ENCODE measurements at regions not wholly inside any gene's neighbourhood (a gene's known extent, or its start where the extent isn't known, plus 50 kb on each side); places are given as distances from the start of the nearest gene placed in this dataset.

DNA sequence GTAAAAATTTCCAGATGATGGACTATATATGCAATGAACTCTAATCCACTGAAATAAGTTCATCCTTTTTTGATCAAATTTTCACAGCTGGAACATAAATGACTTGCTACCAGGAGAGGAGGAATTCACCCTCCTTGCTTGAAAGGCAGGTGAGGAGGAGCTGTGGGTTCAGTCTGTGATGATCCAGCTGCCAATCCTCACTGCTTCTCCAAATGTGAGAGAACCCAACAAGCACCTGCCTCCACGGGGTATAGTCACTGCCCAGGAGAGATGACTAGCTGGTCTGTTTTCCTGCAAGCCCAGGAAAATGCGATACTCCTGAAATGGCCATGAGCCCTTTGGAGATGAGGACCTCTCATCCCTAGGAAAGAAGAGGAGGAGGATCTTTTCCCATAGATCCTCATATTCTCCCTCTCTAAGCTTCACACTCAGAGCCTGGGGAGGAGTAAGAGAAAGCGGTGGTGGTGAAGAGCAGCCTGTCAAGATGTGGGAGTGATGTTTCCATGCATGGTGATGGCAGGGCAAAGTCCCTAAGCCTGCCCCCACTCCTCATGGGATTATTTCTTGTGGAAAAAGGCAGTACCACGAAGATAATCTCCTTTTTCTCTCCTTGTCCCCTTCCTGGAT, 77.9 kb upstream of the USP47 start:
- TF ChIP-seq, protein P1, sequence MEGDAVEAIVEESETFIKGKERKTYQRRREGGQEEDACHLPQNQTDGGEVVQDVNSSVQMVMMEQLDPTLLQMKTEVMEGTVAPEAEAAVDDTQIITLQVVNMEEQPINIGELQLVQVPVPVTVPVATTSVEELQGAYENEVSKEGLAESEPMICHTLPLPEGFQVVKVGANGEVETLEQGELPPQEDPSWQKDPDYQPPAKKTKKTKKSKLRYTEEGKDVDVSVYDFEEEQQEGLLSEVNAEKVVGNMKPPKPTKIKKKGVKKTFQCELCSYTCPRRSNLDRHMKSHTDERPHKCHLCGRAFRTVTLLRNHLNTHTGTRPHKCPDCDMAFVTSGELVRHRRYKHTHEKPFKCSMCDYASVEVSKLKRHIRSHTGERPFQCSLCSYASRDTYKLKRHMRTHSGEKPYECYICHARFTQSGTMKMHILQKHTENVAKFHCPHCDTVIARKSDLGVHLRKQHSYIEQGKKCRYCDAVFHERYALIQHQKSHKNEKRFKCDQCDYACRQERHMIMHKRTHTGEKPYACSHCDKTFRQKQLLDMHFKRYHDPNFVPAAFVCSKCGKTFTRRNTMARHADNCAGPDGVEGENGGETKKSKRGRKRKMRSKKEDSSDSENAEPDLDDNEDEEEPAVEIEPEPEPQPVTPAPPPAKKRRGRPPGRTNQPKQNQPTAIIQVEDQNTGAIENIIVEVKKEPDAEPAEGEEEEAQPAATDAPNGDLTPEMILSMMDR (IDR thresholded peaks at IDR 0.05) = no peak
- DNase-seq = no peak
- ATAC-seq = no peak
- 67 to 69% (median 69%) methylated on average over 4 of the region's 4 CpGs for WGBS, 3 donors
- intact Hi-C loops (cut with DNase I) = no loop called here
- Histone ChIP-seq H3K4me1 (no peaks in the 10 kb centered on the region), H3K27ac (no peak overlapping the region), H3K27me3 (ENCODE audit: insufficient read depth in 3 of 3, low read length in 2 of 3) (peaks cover 0 to 5% (median 0%) of the 10 kb centered on the region in 3 donors), H3K36me3 (ENCODE audit: insufficient read depth in 1 of 2, low read depth in 1 of 2) (no peaks in the 10 kb centered on the region), H3K9me3 (no peaks in the 10 kb centered on the region), H3K4me3 (no peak overlapping the region)

DNA sequence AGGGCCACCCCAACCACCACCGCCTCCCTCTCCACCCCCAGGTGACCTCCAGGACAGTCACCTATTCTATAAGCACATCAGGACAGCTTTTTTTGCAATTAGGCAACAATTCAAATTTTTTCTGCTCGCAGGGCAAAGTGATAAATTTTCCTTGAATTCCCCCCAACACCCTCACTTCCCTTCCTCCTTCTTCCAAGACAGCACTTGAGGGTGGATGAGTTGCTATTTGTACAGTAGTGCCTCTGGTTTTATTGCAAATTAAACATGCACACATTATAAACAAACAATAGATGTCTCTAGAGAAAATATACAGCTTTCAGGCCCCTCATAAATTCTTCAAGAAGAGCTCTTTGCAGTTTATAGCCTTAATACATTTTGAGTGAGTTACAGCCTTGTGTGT, 80.9 kb upstream of the USP47 start:
- Histone ChIP-seq H3K4me3 (no peak overlapping the region), H3K27ac (no peak overlapping the region), H3K36me3 (ENCODE audit: insufficient read depth in 1 of 2, low read depth in 1 of 2) (no peaks in the 10 kb centered on the region), H3K9me3 (no peaks in the 10 kb centered on the region), H3K4me1 (no peaks in the 10 kb centered on the region), H3K27me3 (ENCODE audit: insufficient read depth in 3 of 3, low read length in 2 of 3) (peaks cover 0 to 5% (median 0%) of the 10 kb centered on the region in 3 donors)
- no peak for DNase-seq
- ATAC-seq = no peak
- 70 to 83% (median 82%) methylated on average over 2 of the region's 2 CpGs for WGBS, 3 donors
- TF ChIP-seq, protein P1 (IDR thresholded peaks at IDR 0.05) = no peak
- intact Hi-C loops (cut with DNase I) = no loop called here

DNA sequence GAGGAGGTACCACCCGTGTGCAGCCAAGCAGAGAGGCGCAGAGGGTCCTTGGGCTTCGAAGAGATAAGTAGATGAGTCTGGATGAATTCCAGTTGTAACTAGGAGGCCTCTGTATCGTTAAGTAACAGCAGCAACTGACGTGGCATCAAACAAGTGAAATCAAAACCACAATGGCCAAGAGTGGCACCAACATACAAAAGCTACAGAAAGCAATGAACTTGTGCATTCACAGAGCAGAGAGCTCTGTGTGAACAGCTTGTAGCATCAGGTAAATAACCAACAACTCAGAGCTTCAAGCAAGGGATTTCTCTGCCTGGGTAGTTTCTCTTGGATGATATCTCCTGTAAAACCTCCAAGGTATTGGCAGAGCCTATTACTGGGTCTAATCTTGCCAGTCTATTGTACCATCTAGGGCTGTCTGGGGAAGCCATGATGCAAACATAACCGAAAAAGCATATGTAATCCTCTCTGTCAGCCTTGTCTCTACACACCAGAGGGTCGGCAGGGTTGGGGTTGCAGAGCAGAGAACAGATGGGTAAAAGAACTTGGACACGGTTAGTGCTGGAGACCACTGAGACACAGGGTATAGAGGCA, 83.1 kb upstream of the USP47 start:
- Histone ChIP-seq H3K27ac (no peak overlapping the region), H3K36me3 (ENCODE audit: insufficient read depth in 1 of 2, low read depth in 1 of 2) (no peaks in the 10 kb centered on the region), H3K4me1 (no peaks in the 10 kb centered on the region), H3K4me3 (no peak overlapping the region), H3K9me3 (no peaks in the 10 kb centered on the region), H3K27me3 (ENCODE audit: insufficient read depth in 3 of 3, low read length in 2 of 3) (peaks cover 0 to 5% (median 0%) of the 10 kb centered on the region in 3 donors)
- DNase-seq (no peak), ATAC-seq (no peak)
- TF ChIP-seq, protein P1 (IDR thresholded peaks at IDR 0.05) = no peak
- 86 to 88% (median 86%) methylated on average over 8 of the region's 8 CpGs for WGBS, 3 donors
- intact Hi-C loops (cut with DNase I) = no loop called here

DNA sequence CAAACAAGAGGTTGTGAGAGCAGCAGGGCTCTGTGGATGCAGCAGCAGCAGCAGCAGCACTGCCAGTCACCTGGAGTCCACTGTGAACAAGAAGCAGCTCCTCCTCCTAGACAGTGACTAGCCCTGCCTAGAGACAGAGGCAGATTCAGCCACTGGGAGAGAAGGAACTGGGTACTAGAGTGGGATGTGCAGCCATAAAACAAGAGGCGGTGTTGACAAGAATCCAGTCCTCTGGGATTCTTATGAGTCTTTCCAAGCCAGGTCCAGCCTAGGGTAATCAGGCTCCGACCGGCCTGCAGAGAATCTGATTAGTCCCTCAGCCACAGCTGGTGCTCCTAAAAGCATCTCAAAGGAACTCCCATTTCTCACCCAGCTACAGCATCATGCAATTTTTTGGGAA, 83.9 kb upstream of the USP47 start:
- no peak overlapping the region for H3K27ac ChIP-seq
- H3K36me3 ChIP-seq (ENCODE audit: insufficient read depth in 1 of 2, low read depth in 1 of 2) = no peaks in the 10 kb centered on the region
- no peak overlapping the region for H3K4me3 ChIP-seq
- H3K9me3 ChIP-seq = no peaks in the 10 kb centered on the region
- DNase-seq = no peak
- TF ChIP-seq, protein P1 (IDR thresholded peaks at IDR 0.05) = no peak
- ATAC-seq = no peak
- H3K4me1 ChIP-seq = no peaks in the 10 kb centered on the region
- intact Hi-C loops (cut with DNase I) = no loop called here
- peaks cover 0 to under 1% (median 0%) of the 10 kb centered on the region in 3 donors for H3K27me3 ChIP-seq (ENCODE audit: insufficient read depth in 3 of 3, low read length in 2 of 3)
- 62 to 72% (median 66%) methylated on average over 3 of the region's 3 CpGs for WGBS, 3 donors

DNA sequence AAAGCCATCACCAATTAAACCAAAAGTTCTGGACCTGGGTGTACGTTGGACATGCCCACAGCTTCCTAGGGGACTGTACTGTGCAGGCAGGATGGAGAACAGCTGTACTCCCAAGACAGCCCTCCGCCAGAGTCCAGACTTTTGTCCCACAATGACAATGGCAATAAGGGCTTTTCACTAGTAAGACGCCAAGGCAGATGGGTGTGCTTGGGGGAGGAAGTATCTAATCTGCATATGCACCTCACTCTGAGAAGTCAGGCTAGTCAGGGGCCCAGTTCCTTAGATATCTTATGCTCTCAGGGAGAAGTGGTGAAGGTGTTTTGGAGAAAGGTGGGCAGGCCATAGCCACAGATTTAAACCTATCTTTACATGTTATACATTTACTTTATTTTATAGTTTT, 85.1 kb upstream of the USP47 start:
- H3K4me3 ChIP-seq = no peak overlapping the region
- 73 to 81% (median 77%) methylated on average over 3 of the region's 3 CpGs for WGBS, 3 donors
- DNase-seq (no peak), ATAC-seq (no peak)
- no peak overlapping the region for H3K27ac ChIP-seq
- H3K27me3 ChIP-seq (ENCODE audit: insufficient read depth in 3 of 3, low read length in 2 of 3) = no peaks in the 10 kb centered on the region
- H3K9me3 ChIP-seq = no peaks in the 10 kb centered on the region
- intact Hi-C loops (cut with DNase I) = no loop called here
- TF ChIP-seq, protein P1 (IDR thresholded peaks at IDR 0.05) = no peak
- H3K4me1 ChIP-seq = no peaks in the 10 kb centered on the region
- no peaks in the 10 kb centered on the region for H3K36me3 ChIP-seq (ENCODE audit: insufficient read depth in 1 of 2, low read depth in 1 of 2)
